VCaP (cell line): ENCODE measurements at regions not wholly inside any gene's neighbourhood (a gene's known extent, or its start where the extent isn't known, plus 50 kb on each side); places are given as distances from the start of the nearest gene placed in this dataset.

Source experiments
- H3K27ac ChIP-seq: fragments of 450-650 bp; 2 replicates; pipeline ENCODE4 v1.5.1; 2017
- TF ChIP-seq, protein P1 (sequence below): fragments of 450-650 bp; conservative IDR thresholded peaks from 2 replicates; pipeline ENCODE4 v1.5.1; 2017; ENCODE audit warnings: mild to moderate bottlenecking, moderate library complexity

DNA sequence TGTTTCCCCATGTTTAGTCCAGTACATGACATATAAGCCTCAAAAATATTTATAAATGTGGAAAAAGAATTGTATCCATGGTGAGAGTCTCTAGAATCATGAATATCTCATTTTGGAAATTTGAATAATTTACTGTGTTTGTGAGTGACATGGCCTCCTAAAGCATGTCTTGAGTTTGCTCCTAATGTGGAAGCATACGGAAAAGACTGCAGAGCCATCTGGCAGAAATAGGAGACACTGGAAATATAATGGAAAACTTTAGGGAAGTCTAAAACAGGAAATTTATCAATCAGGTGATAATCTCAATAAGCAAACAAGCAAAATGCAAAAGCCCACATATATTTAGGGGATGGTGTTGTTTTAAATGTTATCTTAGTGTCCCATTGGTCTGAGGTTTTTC lies 465.0 kb downstream of the TDRD3 start:
- TF ChIP-seq, protein P1, sequence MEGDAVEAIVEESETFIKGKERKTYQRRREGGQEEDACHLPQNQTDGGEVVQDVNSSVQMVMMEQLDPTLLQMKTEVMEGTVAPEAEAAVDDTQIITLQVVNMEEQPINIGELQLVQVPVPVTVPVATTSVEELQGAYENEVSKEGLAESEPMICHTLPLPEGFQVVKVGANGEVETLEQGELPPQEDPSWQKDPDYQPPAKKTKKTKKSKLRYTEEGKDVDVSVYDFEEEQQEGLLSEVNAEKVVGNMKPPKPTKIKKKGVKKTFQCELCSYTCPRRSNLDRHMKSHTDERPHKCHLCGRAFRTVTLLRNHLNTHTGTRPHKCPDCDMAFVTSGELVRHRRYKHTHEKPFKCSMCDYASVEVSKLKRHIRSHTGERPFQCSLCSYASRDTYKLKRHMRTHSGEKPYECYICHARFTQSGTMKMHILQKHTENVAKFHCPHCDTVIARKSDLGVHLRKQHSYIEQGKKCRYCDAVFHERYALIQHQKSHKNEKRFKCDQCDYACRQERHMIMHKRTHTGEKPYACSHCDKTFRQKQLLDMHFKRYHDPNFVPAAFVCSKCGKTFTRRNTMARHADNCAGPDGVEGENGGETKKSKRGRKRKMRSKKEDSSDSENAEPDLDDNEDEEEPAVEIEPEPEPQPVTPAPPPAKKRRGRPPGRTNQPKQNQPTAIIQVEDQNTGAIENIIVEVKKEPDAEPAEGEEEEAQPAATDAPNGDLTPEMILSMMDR = no peak
- peak overlapping the region; percentile 19; the same call in 1 of the 2 replicates for H3K27ac ChIP-seq

DNA sequence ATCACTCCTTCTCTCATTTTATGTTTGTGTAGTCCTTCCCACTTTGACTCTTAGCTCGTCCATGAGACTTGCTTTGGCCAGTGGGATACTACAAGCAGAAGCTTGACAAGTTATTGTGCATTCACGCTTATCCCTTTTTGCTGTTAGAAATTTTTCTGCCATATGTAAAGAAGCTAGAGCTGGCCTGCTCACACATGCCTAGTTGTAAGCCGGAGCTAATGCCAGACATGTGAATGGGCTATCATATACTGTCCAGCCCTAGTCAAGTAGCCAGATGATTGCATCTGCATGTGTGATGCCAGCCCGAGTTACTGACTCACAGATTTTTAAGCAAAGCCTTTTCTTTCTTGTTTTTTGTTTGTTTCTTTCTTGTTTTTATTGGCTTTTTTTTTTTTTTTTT lies 460.7 kb downstream of the TDRD3 start:
- H3K27ac ChIP-seq = peak overlapping the region; percentile 83
- TF ChIP-seq, protein P1 = no peak

DNA sequence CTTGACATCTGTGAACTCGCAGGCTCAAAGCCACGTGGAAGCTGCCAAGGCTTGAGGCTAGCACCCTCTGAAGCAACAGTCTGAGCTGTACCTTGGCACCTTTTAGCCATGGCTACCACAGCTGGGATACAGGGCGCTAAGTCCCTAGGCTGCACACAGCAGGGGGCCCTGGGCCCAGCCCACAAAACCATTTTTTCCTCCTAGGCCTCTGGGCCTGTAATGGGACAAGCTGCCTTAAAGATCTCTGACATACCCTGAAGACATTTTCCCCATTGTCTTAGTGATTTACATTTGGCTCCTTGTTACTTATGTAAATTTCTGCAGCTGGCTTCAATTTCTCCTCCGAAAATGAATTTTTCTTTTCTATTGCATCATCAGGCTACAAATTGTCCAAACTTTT lies 455.9 kb downstream of the TDRD3 start:
- H3K27ac ChIP-seq = no peak overlapping the region
- TF ChIP-seq, protein P1 = no peak

DNA sequence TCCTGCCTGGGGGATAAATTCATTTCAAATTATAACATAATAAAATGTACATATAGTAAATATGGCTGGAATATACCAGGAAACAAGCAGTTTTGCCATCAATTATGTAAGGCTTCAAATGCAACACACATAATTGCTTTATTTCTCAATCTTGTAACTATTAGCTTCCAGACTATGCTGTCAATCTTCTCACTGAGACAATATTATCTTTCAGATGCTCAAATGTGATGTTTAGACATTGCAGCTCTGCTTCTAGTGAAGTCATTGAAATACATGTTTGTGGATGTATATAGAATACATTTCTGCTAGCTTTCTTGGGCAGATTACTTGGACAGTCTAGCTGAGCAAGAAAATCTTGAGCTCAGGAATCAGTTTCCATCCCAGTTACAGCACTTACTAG lies 454.4 kb downstream of the TDRD3 start:
- TF ChIP-seq, protein P1 = no peak
- H3K27ac ChIP-seq = no peak overlapping the region

DNA sequence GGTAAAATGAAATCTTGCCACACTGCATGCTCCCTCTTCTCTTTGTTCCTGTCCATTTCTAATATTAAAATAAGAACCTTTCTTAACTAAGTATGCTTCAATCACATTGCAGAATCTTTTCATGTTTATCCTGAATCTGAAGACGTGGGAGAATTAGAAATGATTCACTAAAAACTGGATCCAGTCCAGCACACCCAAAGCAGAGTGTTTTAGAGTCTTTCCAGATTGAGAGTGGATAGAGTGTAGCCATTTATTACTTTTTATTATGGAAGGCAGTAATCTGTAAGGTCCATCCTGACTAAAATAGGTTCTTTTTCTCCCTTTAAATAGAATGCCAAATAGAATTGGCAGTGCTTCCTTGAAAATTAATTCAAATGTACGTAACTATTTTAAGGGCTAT lies 453.5 kb downstream of the TDRD3 start:
- TF ChIP-seq, protein P1 = no peak
- no peak overlapping the region for H3K27ac ChIP-seq

DNA sequence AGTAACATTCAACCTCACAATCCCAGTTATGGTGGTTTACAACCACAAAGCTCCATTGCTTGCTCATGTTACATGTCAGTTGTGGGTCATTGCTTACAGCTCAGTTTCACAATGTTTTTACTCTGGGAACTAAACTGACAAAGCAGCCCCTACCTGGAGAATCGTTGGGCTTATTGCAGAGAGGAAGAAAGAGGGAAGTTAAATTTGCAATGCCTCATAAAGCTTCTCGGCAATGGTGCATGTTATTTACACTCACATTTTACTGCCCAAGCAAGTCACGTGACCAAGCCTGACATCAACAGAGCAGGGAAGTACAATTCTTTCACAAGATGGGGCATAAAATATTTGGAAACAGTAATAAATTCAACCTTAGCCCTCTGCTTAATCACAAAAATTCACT lies 441.6 kb downstream of the TDRD3 start:
- TF ChIP-seq, protein P1 = no peak
- peak overlapping the region; percentile 50 for H3K27ac ChIP-seq

DNA sequence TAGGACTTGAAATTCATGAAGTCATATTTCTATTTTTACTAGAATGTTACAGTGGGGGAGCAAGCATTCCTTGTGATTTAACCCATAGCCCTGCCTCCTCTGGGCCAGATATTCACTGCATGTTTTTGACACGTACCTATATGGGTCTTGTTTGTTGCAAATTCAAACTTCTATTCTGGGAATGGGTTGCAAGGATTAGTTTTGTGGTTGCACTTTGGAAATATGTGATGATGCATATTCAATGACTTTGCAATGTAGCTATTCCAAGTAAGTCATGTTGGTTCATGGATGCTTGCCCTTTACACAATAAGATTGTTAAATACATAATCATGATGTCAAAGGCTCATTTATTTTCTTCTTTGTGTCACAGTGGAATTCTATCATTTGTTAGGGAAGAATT lies 440.8 kb downstream of the TDRD3 start:
- TF ChIP-seq, protein P1 = no peak
- H3K27ac ChIP-seq = peak overlapping the region; percentile 50; the same call in 1 of the 2 replicates

DNA sequence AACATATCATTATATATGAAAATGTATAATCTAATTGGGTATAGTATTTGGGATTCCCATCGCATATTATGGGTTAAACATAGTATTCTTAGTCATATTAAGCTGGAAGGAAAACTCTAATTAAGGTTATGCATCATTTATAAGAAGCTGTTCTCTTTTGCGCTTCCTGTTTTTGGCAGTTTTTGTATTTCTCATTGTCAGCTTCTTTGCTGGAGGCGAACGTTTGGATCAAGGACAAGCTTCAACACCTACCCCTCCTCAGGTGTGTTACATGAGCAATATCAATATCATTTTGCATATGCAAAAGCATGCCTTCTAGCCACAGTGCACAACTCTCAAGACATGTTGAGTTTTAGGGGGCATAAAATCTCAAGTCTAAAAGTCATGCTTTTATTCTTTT lies 439.8 kb downstream of the TDRD3 start:
- no peak overlapping the region for H3K27ac ChIP-seq
- TF ChIP-seq, protein P1 = no peak
